Tibial nerve (tissue), 4 donors: ENCODE measurements at regions not wholly inside any gene's neighbourhood (a gene's known extent, or its start where the extent isn't known, plus 50 kb on each side); places are given as distances from the start of the nearest gene placed in this dataset.

Source experiments
- DNase-seq, 2 donors: peaks; one replicate each; pipeline ENCODE4 v3.0.0-alpha.2; 2019; ENCODE audit warnings: low spot score in 2 of 2
- H3K27ac ChIP-seq, 4 donors: fragments of 200-600 bp; sonication (generic) in 3 of 4; one replicate each; pipeline ENCODE4 v1.5.1; 2017 to 2019; ENCODE audit warnings: mild to moderate bottlenecking in 1 of 4
- H3K27me3 ChIP-seq, 2 donors: fragments of 200-600 bp; sonication (generic) in 1 of 2; one replicate each; pipeline versions ENCODE4 v1.5.1 to v1.6.0; 2017 to 2019
- H3K36me3 ChIP-seq, 3 donors: fragments of 200-600 bp; sonication (generic); one replicate each; pipeline ENCODE4 v1.5.1; 2018 to 2019
- H3K4me1 ChIP-seq, 4 donors: fragments of 200-600 bp; sonication (generic) in 3 of 4; one replicate each; pipeline ENCODE4 v1.5.1; 2017 to 2019
- H3K4me3 ChIP-seq, 4 donors: fragments of 200-600 bp; sonication (generic) in 3 of 4; one replicate each; pipeline ENCODE4 v1.5.1; 2017 to 2019; ENCODE audit warnings: mild to moderate bottlenecking in 1 of 4, moderate library complexity in 1 of 4
- H3K9me3 ChIP-seq, 4 donors: fragments of 200-600 bp; sonication (generic) in 3 of 4; one replicate each; pipeline ENCODE4 v1.5.1; 2017 to 2019
- CTCF ChIP-seq, 5 experiments: fragments of 200-600 bp in 3 of 5; fragments of 450-650 bp in 2 of 5; sonication (generic) in 3 of 5; IDR thresholded peaks; one replicate each; pipeline ENCODE4 v1.5.1; 2016 to 2019; ENCODE audit warnings: antibody characterized with exemption in 5 of 5, mild to moderate bottlenecking in 3 of 5, moderate library complexity in 2 of 5
- EP300 ChIP-seq, 2 donors: sonication (generic); formaldehyde crosslinking; IDR thresholded peaks; one replicate each; pipeline ENCODE4 v1.6.1; 2017; ENCODE audit warnings: antibody characterized with exemption in 2 of 2, mild to moderate bottlenecking in 1 of 2
- POLR2A ChIP-seq, 2 donors: fragments of 450-650 bp; IDR thresholded peaks; one replicate each; pipeline ENCODE4 v1.6.1; 2017; ENCODE audit warnings: antibody characterized with exemption in 2 of 2, mild to moderate bottlenecking in 2 of 2, moderate library complexity in 2 of 2
- WGBS, 2 donors: methylation state at CpG; one replicate each; pipeline ENCODE4 v1.1.5; 2018; 5-methylcytosine and 5-hydroxymethylcytosine counted together

GRCh38 chr4:136796953-136797352 is 735.3 kb downstream of the PCDH18 start:
- 38 to 49% methylated on average over 3 of the region's 3 CpGs for WGBS, 2 donors
- H3K4me3 ChIP-seq = no peak overlapping the region
- H3K27me3 ChIP-seq = no peaks in the 10 kb centered on the region
- no peaks in the 10 kb centered on the region for H3K9me3 ChIP-seq
- H3K27ac ChIP-seq = no peak overlapping the region
- H3K4me1 ChIP-seq = no peaks in the 10 kb centered on the region
- H3K36me3 ChIP-seq = no peaks in the 10 kb centered on the region
- no peak for TF ChIP-seq POLR2A (IDR thresholded peaks at IDR 0.05)
- TF ChIP-seq CTCF (IDR thresholded peaks at IDR 0.05) = no peak
- TF ChIP-seq EP300 (IDR thresholded peaks at IDR 0.05) = no peak
- no peak for DNase-seq

GRCh38 chr4:136793848-136794247 is 738.4 kb downstream of the PCDH18 start:
- H3K4me1 ChIP-seq = no peaks in the 10 kb centered on the region
- no peaks in the 10 kb centered on the region for H3K36me3 ChIP-seq
- H3K9me3 ChIP-seq = no peaks in the 10 kb centered on the region
- no peak overlapping the region for H3K27ac ChIP-seq
- H3K4me3 ChIP-seq = no peak overlapping the region
- WGBS, 2 donors = 48 to 65% methylated on average over 4 of the region's 4 CpGs
- DNase-seq = no peak
- TF ChIP-seq POLR2A (IDR thresholded peaks at IDR 0.05) (no peak), CTCF (IDR thresholded peaks at IDR 0.05) (no peak), EP300 (IDR thresholded peaks at IDR 0.05) (no peak)
- no peaks in the 10 kb centered on the region for H3K27me3 ChIP-seq

- WGBS, 2 donors = 81 to 84% methylated on average over 1 of the region's 1 CpG
Observed at GRCh38 chr4:136784326-136784725, 748.0 kb downstream of the PCDH18 start.

GRCh38 chr4:136769717-136770116 is 762.6 kb downstream of the PCDH18 start:
- 92 to 94% methylated on average over 6 of the region's 6 CpGs for WGBS, 2 donors
- Histone ChIP-seq H3K27ac (no peak overlapping the region), H3K4me3 (no peak overlapping the region), H3K36me3 (no peaks in the 10 kb centered on the region), H3K27me3 (no peaks in the 10 kb centered on the region), H3K9me3 (no peaks in the 10 kb centered on the region), H3K4me1 (no peaks in the 10 kb centered on the region)
- TF ChIP-seq CTCF (IDR thresholded peaks at IDR 0.05) (no peak), EP300 (IDR thresholded peaks at IDR 0.05) (no peak), POLR2A (IDR thresholded peaks at IDR 0.05) (no peak)
- no peak for DNase-seq

More at GRCh38 chr4:136784326-136784725, 748.0 kb downstream of the PCDH18 start:
- H3K4me3 ChIP-seq = no peak overlapping the region
- no peaks in the 10 kb centered on the region for H3K36me3 ChIP-seq
- DNase-seq = no peak
- no peaks in the 10 kb centered on the region for H3K27me3 ChIP-seq
- no peaks in the 10 kb centered on the region for H3K4me1 ChIP-seq
- TF ChIP-seq POLR2A (IDR thresholded peaks at IDR 0.05) = no peak
- TF ChIP-seq CTCF (IDR thresholded peaks at IDR 0.05) = no peak
- TF ChIP-seq EP300 (IDR thresholded peaks at IDR 0.05) = no peak
- no peaks in the 10 kb centered on the region for H3K9me3 ChIP-seq
- H3K27ac ChIP-seq = no peak overlapping the region

DNA sequence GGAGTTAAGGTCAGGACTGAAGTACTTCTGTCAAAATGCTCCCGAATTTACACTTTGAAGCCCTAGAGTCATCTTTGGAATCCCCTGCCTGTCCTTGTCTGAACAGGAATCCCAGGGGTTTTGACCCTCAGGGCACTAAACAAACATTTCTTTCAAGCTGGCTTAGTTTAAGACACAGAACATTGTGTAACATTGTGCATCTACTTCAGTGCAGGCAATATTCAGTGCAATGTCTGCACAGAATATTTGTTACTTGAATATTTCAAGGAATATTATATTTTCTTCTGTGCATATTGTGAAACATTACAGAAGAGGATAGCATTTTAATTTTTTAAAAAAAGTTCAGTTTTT is 763.4 kb downstream of the PCDH18 start:
- 13 to 15% methylated on average over 1 of the region's 1 CpG for WGBS, 2 donors

More for the DNA sequence above, 763.4 kb downstream of the PCDH18 start:
- H3K27me3 ChIP-seq = no peaks in the 10 kb centered on the region
- no peak for DNase-seq
- no peaks in the 10 kb centered on the region for H3K36me3 ChIP-seq
- TF ChIP-seq POLR2A (IDR thresholded peaks at IDR 0.05) (no peak), EP300 (IDR thresholded peaks at IDR 0.05) (no peak), CTCF (IDR thresholded peaks at IDR 0.05) (no peak)
- H3K27ac ChIP-seq = no peak overlapping the region
- no peaks in the 10 kb centered on the region for H3K4me1 ChIP-seq
- no peaks in the 10 kb centered on the region for H3K9me3 ChIP-seq
- no peak overlapping the region for H3K4me3 ChIP-seq
